ENCODE measurements at regions not wholly inside any gene's neighbourhood (a gene's known extent, or its start where the extent isn't known, plus 50 kb on each side); places are given as distances from the start of the nearest gene placed in this dataset.

- TF ChIP-seq GATA2 (IDR thresholded peaks at IDR 0.05; ENCODE audit: low read depth, low read length) (no peak), GATA3 (IDR thresholded peaks at IDR 0.05; ENCODE audit: low read depth, low read length) (no peak)
Observed at GRCh38 chr11:87639753-87640364, 535.4 kb downstream of the RAB38 start.
